ENCODE measurements at regions not wholly inside any gene's neighbourhood (a gene's known extent, or its start where the extent isn't known, plus 50 kb on each side); places are given as distances from the start of the nearest gene placed in this dataset.

GRCh38 chr3:176075491-176075890, 1121.8 kb downstream of the TBL1XR1 start:
- no peak for TF ChIP-seq CTCF (IDR thresholded peaks at IDR 0.05; ENCODE audit: borderline replicate concordance, extremely low read depth, low read length, poor library complexity, severe bottlenecking)
- TF ChIP-seq EZH2 (IDR thresholded peaks at IDR 0.05; ENCODE audit: borderline replicate concordance, low read depth, low read length, severe bottlenecking): no peak
